CD4-positive, alpha-beta T cell treated with Interleukin-6 for 4 hours (primary cell): ENCODE measurements at regions not wholly inside any gene's neighbourhood (a gene's known extent, or its start where the extent isn't known, plus 50 kb on each side); places are given as distances from the start of the nearest gene placed in this dataset.

Source experiments
- DNase-seq: peaks from one replicate; pipeline ENCODE4 v3.0.0-alpha.2; 2020; ENCODE audit warnings: mixed read lengths

GRCh38 chr6:43946641-43947363 lies 176.8 kb downstream of the VEGFA start:
- no peak for DNase-seq

- no peak for DNase-seq
These were observed 175.7 kb downstream of the VEGFA start for GRCh38 chr6:43945768-43946080.

- DNase-seq, result no peak
These were observed 175.1 kb downstream of the VEGFA start for GRCh38 chr6:43944908-43945767.

GRCh38 chr6:43943781-43944250 lies 173.8 kb downstream of the VEGFA start:
- DNase-seq, result no peak

GRCh38 chr6:43943099-43943766 lies 173.2 kb downstream of the VEGFA start:
- DNase-seq, result no peak

GRCh38 chr6:43942616-43943015 lies 172.6 kb downstream of the VEGFA start:
- no peak for DNase-seq

GRCh38 chr6:43942011-43942442 lies 172.0 kb downstream of the VEGFA start:
- DNase-seq, result no peak

GRCh38 chr6:43941174-43941573 lies 171.2 kb downstream of the VEGFA start:
- DNase-seq, result no peak

GRCh38 chr6:43940393-43941087 lies 170.5 kb downstream of the VEGFA start:
- no peak for DNase-seq

- no peak for DNase-seq
These were observed 170.0 kb downstream of the VEGFA start for GRCh38 chr6:43940071-43940392.

- DNase-seq, result no peak
These were observed 169.5 kb downstream of the VEGFA start for GRCh38 chr6:43939281-43940070.

GRCh38 chr6:43938178-43939105 lies 168.4 kb downstream of the VEGFA start:
- no peak for DNase-seq

GRCh38 chr6:43937236-43938177 lies 167.5 kb downstream of the VEGFA start:
- DNase-seq, result no peak

- no peak for DNase-seq
These were observed 166.5 kb downstream of the VEGFA start for GRCh38 chr6:43936476-43936875.

GRCh38 chr6:43935921-43936439 lies 166.0 kb downstream of the VEGFA start:
- no peak for DNase-seq

GRCh38 chr6:43934803-43935602 lies 165.0 kb downstream of the VEGFA start:
- no peak for DNase-seq

GRCh38 chr6:43934183-43934802 lies 164.3 kb downstream of the VEGFA start:
- no peak for DNase-seq

- no peak for DNase-seq
These were observed 163.3 kb downstream of the VEGFA start for GRCh38 chr6:43933148-43933885.
